IMR-90 (cell line): ENCODE measurements at regions not wholly inside any gene's neighbourhood (a gene's known extent, or its start where the extent isn't known, plus 50 kb on each side); places are given as distances from the start of the nearest gene placed in this dataset.

Source experiments
- ATAC-seq: fragments of 200-7000 bp; cut with Tn5 transposase; 2 replicates; pipeline ENCODE4 v1.9.1; 2020; ENCODE audit warnings: low read depth, mild to moderate bottlenecking, moderate library complexity
- BruUV-seq: library from RNA; stranded (reverse); fragments of 400-500 nt; replicated peaks from 2 replicates; lab custom pipeline; 2021; lab: Mats Ljungman, UMichigan
- CTCF ChIA-PET: fragments of 300-600 bp; formaldehyde crosslinking; extraction: SDS; loops from one replicate; lab custom pipeline; 2021; ENCODE audit warnings: antibody characterized with exemption; lab: Yijun Ruan, JAX
- POLR2A ChIA-PET: fragments of 300-600 bp; sonication (Branson Sonifier 250); formaldehyde crosslinking; loops from one replicate; lab custom pipeline; 2022; ENCODE audit warnings: antibody characterized with exemption; ENCODE audit not compliant: unreplicated experiment; lab: Charles Lee
- DNase-seq: peaks from one replicate; pipeline ENCODE4 v3.0.0; 2013
- H2AFZ ChIP-seq: replicated peaks from 2 replicates; pipeline ENCODE3; 2013; ENCODE audit warnings: low read length, mild to moderate bottlenecking; ENCODE audit not compliant: poor library complexity
- H2AK5ac ChIP-seq: 2 replicates; pipeline ENCODE4 v1.6.1; 2013; ENCODE audit warnings: low read depth, low read length, inconsistent platforms
- H2AK9ac ChIP-seq: replicated peaks from 2 replicates; pipeline ENCODE3; 2013; ENCODE audit warnings: mild to moderate bottlenecking, low read depth, low read length, moderate library complexity; ENCODE audit not compliant: poor library complexity
- H2BK120ac ChIP-seq: 2 replicates; pipeline ENCODE4 v1.6.1; 2013; ENCODE audit warnings: low read depth, low read length, inconsistent platforms
- H2BK15ac ChIP-seq: 3 replicates; pipeline ENCODE4 v1.6.1; 2013; ENCODE audit warnings: low read depth, low read length, inconsistent platforms
- H2BK20ac ChIP-seq: 2 replicates; pipeline ENCODE4 v1.6.1; 2013; ENCODE audit warnings: low read depth, mild to moderate bottlenecking, inconsistent platforms, low read length, moderate library complexity
- H2BK5ac ChIP-seq: 2 replicates; pipeline ENCODE4 v1.6.1; 2013; ENCODE audit warnings: mild to moderate bottlenecking, low read depth, low read length, inconsistent platforms; ENCODE audit not compliant: poor library complexity, severe bottlenecking
- H3K14ac ChIP-seq: replicated peaks from 2 replicates; pipeline ENCODE4 v1.6.1; 2013; ENCODE audit warnings: low read depth, low read length, inconsistent platforms
- H3K18ac ChIP-seq: 2 replicates; pipeline ENCODE4 v1.6.1; 2013; ENCODE audit warnings: low read depth, low read length, control low read depth
- H3K23ac ChIP-seq: 2 replicates; pipeline ENCODE4 v1.6.1; 2013; ENCODE audit warnings: low read depth, low read length, inconsistent platforms
- H3K27ac ChIP-seq: 2 replicates; pipeline ENCODE4 v1.5.1; 2013; ENCODE audit warnings: mild to moderate bottlenecking, control low read depth, low read length; ENCODE audit not compliant: insufficient read depth
- H3K27me3 ChIP-seq: 2 replicates; pipeline ENCODE4 v1.6.1; 2013; ENCODE audit warnings: low read length; ENCODE audit not compliant: control insufficient read depth, insufficient read depth
- H3K36me3 ChIP-seq: 2 replicates; pipeline ENCODE4 v1.6.1; 2013; ENCODE audit warnings: low read length, mixed read lengths; ENCODE audit not compliant: control insufficient read depth, insufficient read depth
- H3K4ac ChIP-seq: 2 replicates; pipeline ENCODE4 v1.6.1; 2013; ENCODE audit warnings: low read depth, low read length, inconsistent platforms
- H3K4me1 ChIP-seq: 2 replicates; pipeline ENCODE4 v1.6.1; 2013; ENCODE audit warnings: low read length, mixed read lengths; ENCODE audit not compliant: control insufficient read depth, insufficient read depth
- H3K4me2 ChIP-seq: 2 replicates; pipeline ENCODE4 v1.6.1; 2013; ENCODE audit warnings: low read depth, mild to moderate bottlenecking, control low read depth, low read length, moderate library complexity
- H3K4me3 ChIP-seq: 2 replicates; pipeline ENCODE4 v1.5.1; 2013; ENCODE audit warnings: low read depth, mild to moderate bottlenecking, control low read depth, low read length, moderate library complexity; ENCODE audit not compliant: insufficient read depth
- H3K56ac ChIP-seq: 2 replicates; pipeline ENCODE4 v1.6.1; 2013; ENCODE audit warnings: low read length, inconsistent platforms; ENCODE audit not compliant: insufficient read depth; ENCODE audit errors: extremely low read depth
- H3K79me1 ChIP-seq, 2 experiments: 2 replicates each; pipeline ENCODE4 v1.6.1; 2013; ENCODE audit warnings: low read length in 2 of 2, inconsistent platforms in 1 of 2, low read depth in 1 of 2
- H3K9ac ChIP-seq: 2 replicates; pipeline ENCODE4 v1.6.1; 2013; ENCODE audit warnings: low read depth, low read length, control low read depth
- H3K9me1 ChIP-seq: 2 replicates; pipeline ENCODE4 v1.6.1; 2013; ENCODE audit warnings: low read length, inconsistent platforms; ENCODE audit not compliant: insufficient read depth
- H3K9me3 ChIP-seq: 2 replicates; pipeline ENCODE4 v1.6.1; 2013; ENCODE audit warnings: low read length; ENCODE audit not compliant: control insufficient read depth, insufficient read depth
- H4K20me1 ChIP-seq: 2 replicates; pipeline ENCODE4 v1.6.1; 2013; ENCODE audit warnings: low read length, inconsistent platforms; ENCODE audit not compliant: insufficient read depth
- H4K5ac ChIP-seq: 2 replicates; pipeline ENCODE4 v1.6.1; 2013; ENCODE audit warnings: mild to moderate bottlenecking, low read depth, low read length, control low read depth
- H4K8ac ChIP-seq, 2 experiments: 2 replicates each; pipeline ENCODE4 v1.6.1; 2013; ENCODE audit warnings: low read depth in 2 of 2, low read length in 2 of 2, control low read depth in 1 of 2, inconsistent platforms in 1 of 2
- H4K91ac ChIP-seq: 2 replicates; pipeline ENCODE4 v1.6.1; 2013; ENCODE audit warnings: low read depth, low read length, inconsistent platforms; ENCODE audit not compliant: insufficient read depth
- MAFK ChIP-seq: IDR thresholded peaks from 2 replicates; pipeline ENCODE4 v1.6.1; 2012; ENCODE audit warnings: low read depth, low read length, improper control_type of control experiment
- MAZ ChIP-seq: IDR thresholded peaks from 2 replicates; pipeline ENCODE4 v1.6.1; 2012; ENCODE audit warnings: low read depth, mild to moderate bottlenecking, low read length, improper control_type of control experiment, moderate library complexity, borderline replicate concordance
- POLR2A ChIP-seq: IDR thresholded peaks from 2 replicates; pipeline ENCODE4 v1.6.1; 2012; ENCODE audit warnings: mild to moderate bottlenecking, low read depth, low read length
- RFX5 ChIP-seq: IDR thresholded peaks from 2 replicates; pipeline ENCODE4 v1.8.0; 2012; ENCODE audit warnings: low read depth, mild to moderate bottlenecking, low read length, moderate library complexity
- SMC3 ChIP-seq: fragments of 150-350 bp; IDR thresholded peaks from 2 replicates; pipeline ENCODE4 v1.6.1; 2016; ENCODE audit warnings: low read depth, mild to moderate bottlenecking, antibody characterized with exemption, low read length, moderate library complexity
- WGBS, 2 experiments: methylation state at CpG; one replicate each; pipeline versions ENCODE4 v1.1.5 to v1.1.7; 2013; ENCODE audit warnings: missing lambda C conversion rate in 2 of 2; ENCODE audit not compliant: insufficient read length in 1 of 2; ENCODE audit errors: extremely low coverage in 2 of 2; 5-methylcytosine and 5-hydroxymethylcytosine counted together
- dilution Hi-C: fragments of 300-500 bp; cut with HindIII; formaldehyde crosslinking; loops from one replicate; pipeline ENCODE4 v1.14.3; 2018; ENCODE audit warnings: low sequenced_read_pairs; ENCODE audit not compliant: unreplicated experiment
- in situ Hi-C: fragments of 300-500 bp; cut with MboI; formaldehyde crosslinking; loops from 3 replicates; pipeline ENCODE4 v1.14.3; 2019; ENCODE audit warnings: low sequenced_read_pairs, inconsistent platforms, mixed read lengths
- intact Hi-C: fragments of 100-400 bp; cut with micrococcal nuclease; formaldehyde crosslinking; loops from 2 replicates; pipeline ENCODE4 v1.10.0; 2022
- TF ChIP-seq, protein P1 (sequence below): fragments of 150-350 bp; IDR thresholded peaks from 2 replicates; pipeline ENCODE4 v1.6.1; 2016; ENCODE audit warnings: low read depth, mild to moderate bottlenecking, low read length, moderate library complexity, borderline replicate concordance

DNA sequence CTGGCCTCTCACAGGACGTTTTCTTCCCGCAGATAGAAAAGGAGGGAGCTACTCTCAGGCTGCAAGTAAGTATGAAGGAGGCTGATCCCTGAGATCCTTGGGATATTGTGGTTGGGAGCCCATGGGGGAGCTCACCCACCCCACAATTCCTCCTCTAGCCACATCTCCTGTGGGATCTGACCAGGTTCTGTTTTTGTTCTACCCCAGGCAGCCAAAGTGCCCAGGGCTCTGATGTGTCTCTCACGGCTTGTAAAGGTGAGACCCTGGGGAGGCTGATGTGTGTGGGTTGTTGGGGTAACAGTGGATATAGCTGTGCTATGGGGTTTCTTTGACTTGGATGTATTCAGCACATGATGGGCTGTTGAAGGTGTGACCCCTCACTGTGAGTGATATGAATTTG is 52.0 kb upstream of the POLR1H start:
- no peak overlapping the region for H3K4ac ChIP-seq
- no peak overlapping the region for H3K14ac ChIP-seq
- H2BK15ac ChIP-seq = no peak overlapping the region
- intact Hi-C loops (no loop called here), dilution Hi-C loops (no loop called here), in situ Hi-C loops (loop anchor here (5.0 to 25.0 kb wide), 2 partner anchors 162 to 272 kb away; no protein-coding TSS in a partner anchor)
- no peaks in the 10 kb centered on the region for H3K9me1 ChIP-seq
- ChIA-PET CTCF (no interaction called here), POLR2A (no interaction called here)
- ATAC-seq (no peak), DNase-seq (no peak)
- H3K36me3 ChIP-seq = no peaks in the 10 kb centered on the region
- no peak overlapping the region for H3K18ac ChIP-seq
- H4K91ac ChIP-seq = no peak overlapping the region
- no peak overlapping the region for H4K5ac ChIP-seq
- H3K4me1 ChIP-seq = no peaks in the 10 kb centered on the region; the same call in 1 of the 2 replicates
- no peaks in the 10 kb centered on the region for H3K79me1 ChIP-seq
- 100% methylated on average over 1 of the region's 3 CpGs; no CpG with 5 or more reads in 1 of the 2 experiments for WGBS, 2 experiments
- H3K27ac ChIP-seq = no peak overlapping the region
- H3K4me2 ChIP-seq = no peak overlapping the region
- BruUV-seq = no TSS peak
- peaks cover 36% of the 10 kb centered on the region for H3K27me3 ChIP-seq
- no peak overlapping the region for H3K4me3 ChIP-seq
- no peaks in the 10 kb centered on the region for H3K9me3 ChIP-seq
- H2BK120ac ChIP-seq = no peak overlapping the region
- H2BK20ac ChIP-seq = no peak overlapping the region
- H2AK9ac ChIP-seq = no peak overlapping the region
- H4K8ac ChIP-seq = no peak overlapping the region
- no peak overlapping the region for H2AFZ ChIP-seq
- no peak overlapping the region for H3K56ac ChIP-seq
- H4K20me1 ChIP-seq = no peaks in the 10 kb centered on the region
- no peak overlapping the region for H3K23ac ChIP-seq
- no peak for TF ChIP-seq MAZ
- no peak for TF ChIP-seq SMC3
- TF ChIP-seq RFX5 = no peak
- TF ChIP-seq, protein P1, sequence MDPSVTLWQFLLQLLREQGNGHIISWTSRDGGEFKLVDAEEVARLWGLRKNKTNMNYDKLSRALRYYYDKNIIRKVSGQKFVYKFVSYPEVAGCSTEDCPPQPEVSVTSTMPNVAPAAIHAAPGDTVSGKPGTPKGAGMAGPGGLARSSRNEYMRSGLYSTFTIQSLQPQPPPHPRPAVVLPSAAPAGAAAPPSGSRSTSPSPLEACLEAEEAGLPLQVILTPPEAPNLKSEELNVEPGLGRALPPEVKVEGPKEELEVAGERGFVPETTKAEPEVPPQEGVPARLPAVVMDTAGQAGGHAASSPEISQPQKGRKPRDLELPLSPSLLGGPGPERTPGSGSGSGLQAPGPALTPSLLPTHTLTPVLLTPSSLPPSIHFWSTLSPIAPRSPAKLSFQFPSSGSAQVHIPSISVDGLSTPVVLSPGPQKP = no peak
- TF ChIP-seq POLR2A = no peak
- TF ChIP-seq MAFK = no peak
- no peak overlapping the region for H2BK5ac ChIP-seq
- H3K9ac ChIP-seq = no peak overlapping the region
- H2AK5ac ChIP-seq = no peak overlapping the region
